ENCODE measurements at regions not wholly inside any gene's neighbourhood (a gene's known extent, or its start where the extent isn't known, plus 50 kb on each side); places are given as distances from the start of the nearest gene placed in this dataset.

- TF ChIP-seq ZFP30 (CRISPR knock-in tag; IDR thresholded peaks at IDR 0.05) (no peak), SNAI2 (CRISPR knock-in tag; IDR thresholded peaks at IDR 0.05) (no peak), OSR1 (CRISPR knock-in tag; IDR thresholded peaks at IDR 0.05) (no peak), PPARA (CRISPR knock-in tag; IDR thresholded peaks at IDR 0.05; ENCODE audit: borderline replicate concordance) (no peak), GLIS3 (CRISPR knock-in tag; IDR thresholded peaks at IDR 0.05) (no peak), ISL1 (CRISPR knock-in tag; IDR thresholded peaks at IDR 0.05) (no peak), BACH2 (CRISPR knock-in tag; IDR thresholded peaks at IDR 0.05; ENCODE audit: borderline replicate concordance) (no peak), CSDC2 (CRISPR knock-in tag; IDR thresholded peaks at IDR 0.05) (no peak), CSRNP3 (CRISPR knock-in tag; IDR thresholded peaks at IDR 0.05) (no peak)
Measured at GRCh38 chr1:189596197-189596596, 881.5 kb downstream of the BRINP3 start (continued).

GRCh38 chr1:189597083-189597482 lies 880.6 kb downstream of the BRINP3 start:
- no peak for ATAC-seq
- no peak for TF ChIP-seq TSHZ2 (CRISPR knock-in tag; IDR thresholded peaks at IDR 0.05)
- no peak for TF ChIP-seq ESRRG (CRISPR knock-in tag; IDR thresholded peaks at IDR 0.05)
- no peak for TF ChIP-seq TCF4 (CRISPR knock-in tag; IDR thresholded peaks at IDR 0.05; ENCODE audit: borderline replicate concordance)
- no peak for TF ChIP-seq PATZ1 (CRISPR knock-in tag; IDR thresholded peaks at IDR 0.05; ENCODE audit: borderline replicate concordance)
- no peak for TF ChIP-seq OSR1 (CRISPR knock-in tag; IDR thresholded peaks at IDR 0.05)
- no peak for TF ChIP-seq ZNF70 (CRISPR knock-in tag; IDR thresholded peaks at IDR 0.05)
- no peak for TF ChIP-seq POU6F1 (CRISPR knock-in tag; IDR thresholded peaks at IDR 0.05; ENCODE audit: borderline replicate concordance, low read depth)
- TF ChIP-seq CSDC2 (CRISPR knock-in tag; IDR thresholded peaks at IDR 0.05) = no peak

- ATAC-seq = no peak
- no peak for TF ChIP-seq ARNTL (CRISPR knock-in tag; IDR thresholded peaks at IDR 0.05; ENCODE audit: borderline replicate concordance, low read depth)
- no peak for TF ChIP-seq PATZ1 (CRISPR knock-in tag; IDR thresholded peaks at IDR 0.05; ENCODE audit: borderline replicate concordance)
- no peak for TF ChIP-seq CREB5 (CRISPR knock-in tag; IDR thresholded peaks at IDR 0.05; ENCODE audit: low read depth)
- TF ChIP-seq CSRNP3 (CRISPR knock-in tag; IDR thresholded peaks at IDR 0.05) = no peak
- no peak for TF ChIP-seq OSR1 (CRISPR knock-in tag; IDR thresholded peaks at IDR 0.05)
- TF ChIP-seq PPARA (CRISPR knock-in tag; IDR thresholded peaks at IDR 0.05; ENCODE audit: borderline replicate concordance) = no peak
- no peak for TF ChIP-seq ZFP30 (CRISPR knock-in tag; IDR thresholded peaks at IDR 0.05)
- no peak for TF ChIP-seq TCF4 (CRISPR knock-in tag; IDR thresholded peaks at IDR 0.05; ENCODE audit: borderline replicate concordance)
- no peak for TF ChIP-seq CSDC2 (CRISPR knock-in tag; IDR thresholded peaks at IDR 0.05)
- TF ChIP-seq ZNF70 (CRISPR knock-in tag; IDR thresholded peaks at IDR 0.05) = no peak
- TF ChIP-seq POU6F1 (CRISPR knock-in tag; IDR thresholded peaks at IDR 0.05; ENCODE audit: borderline replicate concordance, low read depth) = no peak
- no peak for TF ChIP-seq ZNF8 (CRISPR knock-in tag; IDR thresholded peaks at IDR 0.05)
- TF ChIP-seq TSHZ2 (CRISPR knock-in tag; IDR thresholded peaks at IDR 0.05) = no peak
- no peak for TF ChIP-seq ZNF565 (CRISPR knock-in tag; conservative IDR thresholded peaks at IDR 0.05; ENCODE audit: low read depth)
Measured at GRCh38 chr1:189605226-189605625, 872.4 kb downstream of the BRINP3 start.

Data from SK-N-SH treated with all-trans-retinoic acid at 6 μM for 48 hours (cell line).